SK-N-SH (cell line): ENCODE measurements at regions not wholly inside any gene's neighbourhood (a gene's known extent, or its start where the extent isn't known, plus 50 kb on each side); places are given as distances from the start of the nearest gene placed in this dataset.

Experiments used
- CTCF ChIP-seq: fragments of 200-600 bp; sonication (generic); IDR thresholded peaks from 2 replicates; pipeline ENCODE4 v1.6.1; 2017; ENCODE audit warnings: antibody characterized with exemption, mild to moderate bottlenecking, moderate library complexity
- GATA2 ChIP-seq: sonication (generic); formaldehyde crosslinking; IDR thresholded peaks from 2 replicates; pipeline ENCODE4 v1.5.0; 2020; ENCODE audit warnings: mild to moderate bottlenecking, missing genetic modification reagents
- JUND ChIP-seq: IDR thresholded peaks from 2 replicates; pipeline ENCODE4 v1.4.0; 2012
- MAX ChIP-seq: IDR thresholded peaks from 2 replicates; pipeline ENCODE4 v1.4.0; 2012; ENCODE audit warnings: low read depth
- POLR2AphosphoS5 ChIP-seq: IDR thresholded peaks from 2 replicates; pipeline ENCODE4 v1.6.1; 2012; ENCODE audit warnings: low read depth, low read length
- SMC3 ChIP-seq: IDR thresholded peaks from 2 replicates; pipeline ENCODE4 v1.6.1; 2012; ENCODE audit warnings: low read depth, low read length, improper control_type of control experiment
- USF2 ChIP-seq: fragments of 150-350 bp; IDR thresholded peaks from 2 replicates; pipeline ENCODE4 v1.6.1; 2017; ENCODE audit warnings: antibody characterized with exemption, low read length, low read depth, borderline replicate concordance
- ZBTB33 ChIP-seq: IDR thresholded peaks from 2 replicates; pipeline ENCODE4 v1.4.0; 2012; ENCODE audit warnings: low read depth, borderline replicate concordance

- TF ChIP-seq CTCF: no peak
- TF ChIP-seq USF2: no peak
- TF ChIP-seq SMC3: no peak
- TF ChIP-seq GATA2 (CRISPR knock-in tag): peak; percentile 60; the same call in 1 of the 2 replicates
- TF ChIP-seq POLR2AphosphoS5: no peak
- no peak for TF ChIP-seq MAX
- TF ChIP-seq JUND: no peak
- TF ChIP-seq ZBTB33: no peak
These were observed 102.7 kb upstream of the PRSS1 start for GRCh38 chr7:142646386-142647140.
